HEK293 (cell line): ENCODE measurements at regions not wholly inside any gene's neighbourhood (a gene's known extent, or its start where the extent isn't known, plus 50 kb on each side); places are given as distances from the start of the nearest gene placed in this dataset.

ENCODE experiments used
- CTCF ChIP-seq: fragments of 450-650 bp; formaldehyde crosslinking; IDR thresholded peaks from 2 replicates; pipeline ENCODE4 v1.5.1; 2016; ENCODE audit warnings: missing biosample characterization, missing genetic modification characterization
- ZBTB8A ChIP-seq: fragments of 450-650 bp; formaldehyde crosslinking; IDR thresholded peaks from 2 replicates; pipeline ENCODE4 v1.5.1; 2016; ENCODE audit warnings: missing biosample characterization, missing genetic modification characterization
- ZNF140 ChIP-seq: fragments of 450-650 bp; formaldehyde crosslinking; IDR thresholded peaks from 2 replicates; pipeline ENCODE4 v1.5.1; 2016; ENCODE audit warnings: missing biosample characterization, missing genetic modification characterization
- ZNF558 ChIP-seq: fragments of 450-650 bp; formaldehyde crosslinking; IDR thresholded peaks from 2 replicates; pipeline ENCODE4 v1.5.1; 2016; ENCODE audit warnings: missing biosample characterization, missing genetic modification characterization
- TF ChIP-seq, protein P1 (sequence below): fragments of 450-650 bp; formaldehyde crosslinking; IDR thresholded peaks from 2 replicates; pipeline ENCODE4 v1.5.1; 2016; ENCODE audit warnings: missing biosample characterization, missing genetic modification characterization

DNA sequence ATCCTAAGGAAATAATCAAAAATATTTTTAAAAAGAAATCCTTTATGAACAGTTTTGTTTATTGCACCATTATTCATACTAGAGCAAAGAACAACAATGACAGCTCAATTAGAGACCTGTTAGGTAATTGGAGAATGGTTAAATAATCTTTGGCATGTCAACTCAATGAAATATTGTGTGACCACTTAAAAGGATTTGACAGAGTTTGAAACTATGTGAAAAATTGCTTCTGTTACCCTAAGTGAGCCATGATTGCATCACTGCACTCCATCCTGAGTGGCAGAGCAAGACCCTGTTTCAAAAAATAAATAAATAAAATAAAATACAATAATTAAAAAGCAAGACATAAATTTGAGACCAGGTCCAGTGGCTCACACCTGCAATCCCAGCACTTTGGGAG, 66.1 kb upstream of the ATP8B1 start:
- TF ChIP-seq CTCF (tag by site-specific recombination) = no peak
- TF ChIP-seq, protein P1, sequence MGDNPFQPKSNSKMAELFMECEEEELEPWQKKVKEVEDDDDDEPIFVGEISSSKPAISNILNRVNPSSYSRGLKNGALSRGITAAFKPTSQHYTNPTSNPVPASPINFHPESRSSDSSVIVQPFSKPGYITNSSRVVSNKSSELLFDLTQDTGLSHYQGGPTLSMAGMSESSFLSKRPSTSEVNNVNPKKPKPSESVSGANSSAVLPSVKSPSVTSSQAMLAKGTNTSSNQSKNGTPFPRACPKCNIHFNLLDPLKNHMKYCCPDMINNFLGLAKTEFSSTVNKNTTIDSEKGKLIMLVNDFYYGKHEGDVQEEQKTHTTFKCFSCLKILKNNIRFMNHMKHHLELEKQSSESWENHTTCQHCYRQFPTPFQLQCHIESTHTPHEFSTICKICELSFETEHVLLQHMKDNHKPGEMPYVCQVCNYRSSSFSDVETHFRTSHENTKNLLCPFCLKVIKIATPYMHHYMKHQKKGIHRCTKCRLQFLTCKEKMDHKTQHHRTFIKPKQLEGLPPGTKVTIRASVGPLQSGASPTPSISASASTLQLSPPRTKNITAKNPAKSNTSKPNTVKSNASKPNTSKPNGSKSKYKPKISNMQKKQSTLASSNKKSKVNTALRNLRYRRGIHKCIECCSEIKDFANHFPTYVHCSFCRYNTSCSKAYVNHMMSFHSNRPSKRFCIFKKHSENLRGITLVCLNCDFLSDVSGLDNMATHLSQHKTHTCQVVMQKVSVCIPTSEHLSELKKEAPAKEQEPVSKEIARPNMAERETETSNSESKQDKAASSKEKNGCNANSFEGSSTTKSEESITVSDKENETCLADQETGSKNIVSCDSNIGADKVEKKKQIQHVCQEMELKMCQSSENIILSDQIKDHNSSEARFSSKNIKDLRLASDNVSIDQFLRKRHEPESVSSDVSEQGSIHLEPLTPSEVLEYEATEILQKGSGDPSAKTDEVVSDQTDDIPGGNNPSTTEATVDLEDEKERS (tag by site-specific recombination) = no peak
- no peak for TF ChIP-seq ZBTB8A (tag by site-specific recombination)
- no peak for TF ChIP-seq ZNF558
- no peak for TF ChIP-seq ZNF140 (tag by site-specific recombination)
